Muscle layer of colon (tissue), 2 donors: ENCODE measurements at regions not wholly inside any gene's neighbourhood (a gene's known extent, or its start where the extent isn't known, plus 50 kb on each side); places are given as distances from the start of the nearest gene placed in this dataset.

ENCODE experiments used
- H3K27ac ChIP-seq: one replicate; pipeline ENCODE4 v1.7.0; 2013; ENCODE audit warnings: low read depth, mild to moderate bottlenecking, low read length, moderate library complexity
- H3K27me3 ChIP-seq, 2 donors: one replicate each; pipeline ENCODE4 v1.7.0; 2013; ENCODE audit warnings: low read length in 2 of 2, mild to moderate bottlenecking in 2 of 2; ENCODE audit not compliant: insufficient read depth in 2 of 2, control insufficient read depth in 1 of 2
- H3K36me3 ChIP-seq: one replicate; pipeline ENCODE4 v1.7.0; 2013; ENCODE audit warnings: mild to moderate bottlenecking, low read length; ENCODE audit not compliant: insufficient read depth
- H3K4me1 ChIP-seq: one replicate; pipeline ENCODE4 v1.7.0; 2013; ENCODE audit warnings: mild to moderate bottlenecking, low read length; ENCODE audit not compliant: insufficient read depth
- H3K4me3 ChIP-seq, 2 donors: one replicate each; pipeline ENCODE4 v1.7.0; 2013; ENCODE audit warnings: low read length in 2 of 2, low read depth in 1 of 2, mild to moderate bottlenecking in 1 of 2, moderate library complexity in 1 of 2
- H3K9ac ChIP-seq: one replicate; pipeline ENCODE4 v1.7.0; 2013; ENCODE audit warnings: low read length
- H3K9me3 ChIP-seq: one replicate; pipeline ENCODE4 v1.7.0; 2013; ENCODE audit warnings: mild to moderate bottlenecking, low read length
- donor health status: abdominal sarcoma.
- donor health status: Adenocarcinoma of cecum.

DNA sequence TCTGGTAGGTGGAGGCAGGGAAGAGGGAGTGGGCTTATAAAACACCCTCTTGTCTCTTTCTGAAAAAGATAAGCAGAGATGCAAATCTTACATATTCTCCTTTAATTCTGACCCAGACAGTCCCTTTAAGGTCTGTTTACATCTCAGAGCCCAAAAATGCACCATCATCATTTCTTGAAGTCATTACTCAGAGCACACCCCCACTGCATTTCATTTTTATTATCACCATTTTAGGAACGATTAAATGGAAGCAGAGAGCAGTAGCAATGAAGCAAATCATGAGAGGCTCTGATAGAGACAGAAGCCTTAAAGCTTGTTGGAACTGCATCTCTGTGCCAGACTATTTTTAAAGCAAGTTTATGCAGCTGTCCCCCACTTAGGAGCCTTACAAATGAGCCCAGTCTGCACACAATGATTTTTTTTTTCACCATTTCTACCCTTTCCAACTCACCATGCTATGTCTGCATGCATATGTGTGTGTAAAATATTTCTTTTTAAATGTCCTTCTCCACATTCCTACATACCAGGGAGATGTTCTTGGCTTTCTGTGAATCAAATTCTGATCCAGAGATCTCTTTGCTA, 311.0 kb downstream of the GRIN2B start:
- Histone ChIP-seq H3K4me3 (no peak overlapping the region), H3K9me3 (no peaks in the 10 kb centered on the region), H3K4me1 (peaks cover 6% of the 10 kb centered on the region), H3K27me3 (no peaks in the 10 kb centered on the region), H3K36me3 (no peaks in the 10 kb centered on the region), H3K9ac (no peak overlapping the region), H3K27ac (no peak overlapping the region)

- Histone ChIP-seq H3K9ac (no peak overlapping the region), H3K4me3 (no peak overlapping the region), H3K27me3 (no peaks in the 10 kb centered on the region), H3K27ac (no peak overlapping the region), H3K4me1 (peaks cover 6% of the 10 kb centered on the region), H3K9me3 (no peaks in the 10 kb centered on the region), H3K36me3 (no peaks in the 10 kb centered on the region)
Observed at GRCh38 chr12:13668880-13669279, 312.5 kb downstream of the GRIN2B start.

- H3K4me3 ChIP-seq, result no peak overlapping the region
- H3K4me1 ChIP-seq, result peaks cover 6% of the 10 kb centered on the region
- no peaks in the 10 kb centered on the region for H3K27me3 ChIP-seq
- no peak overlapping the region for H3K9ac ChIP-seq
- no peaks in the 10 kb centered on the region for H3K9me3 ChIP-seq
- no peaks in the 10 kb centered on the region for H3K36me3 ChIP-seq
- H3K27ac ChIP-seq, result no peak overlapping the region
Observed at GRCh38 chr12:13666806-13667205, 314.6 kb downstream of the GRIN2B start.

DNA sequence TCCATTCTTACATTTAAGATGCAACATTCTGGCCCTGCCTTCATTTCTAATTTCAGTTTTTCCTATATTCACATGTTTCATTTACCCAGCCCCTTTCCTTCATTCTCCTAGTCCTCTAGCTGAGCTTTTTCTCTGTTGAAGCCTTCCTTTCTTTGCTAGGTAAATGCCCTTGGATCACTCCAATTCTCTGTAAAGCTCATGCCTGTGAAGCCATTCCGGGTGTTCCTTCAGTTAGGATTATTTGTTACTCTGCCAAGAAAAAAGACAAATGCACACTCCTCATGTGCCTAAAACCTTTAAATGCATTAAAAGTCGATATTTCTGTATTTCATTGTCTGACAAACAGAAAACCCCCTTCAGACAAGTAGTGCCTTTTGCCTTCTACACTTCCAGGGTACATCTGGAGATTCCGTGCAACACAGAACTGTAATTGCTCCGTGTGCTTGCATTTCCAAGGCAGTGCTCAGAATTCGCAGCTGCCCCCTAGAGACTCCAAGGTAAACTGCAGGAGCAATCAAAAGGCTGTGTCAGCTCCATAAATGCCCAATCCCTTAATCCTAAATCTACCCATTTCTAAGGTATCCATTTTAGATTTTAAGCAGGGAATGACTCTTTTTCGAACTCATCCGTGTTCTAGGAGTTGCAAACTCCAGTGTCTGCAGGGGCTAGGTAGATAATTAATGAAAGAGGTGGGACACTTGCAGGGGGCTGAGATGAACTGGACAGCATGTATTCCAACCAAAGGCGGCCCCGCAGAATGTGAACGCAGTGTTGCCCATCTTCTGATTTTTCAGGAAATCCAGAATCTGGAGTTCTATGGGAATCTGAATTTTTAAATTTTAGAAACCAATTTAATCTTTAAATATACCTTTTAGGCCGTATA, 320.2 kb downstream of the GRIN2B start:
- Histone ChIP-seq H3K4me1 (no peaks in the 10 kb centered on the region), H3K36me3 (no peaks in the 10 kb centered on the region), H3K4me3 (no peak overlapping the region), H3K9ac (no peak overlapping the region), H3K27ac (no peak overlapping the region), H3K27me3 (no peaks in the 10 kb centered on the region), H3K9me3 (no peaks in the 10 kb centered on the region)

- Histone ChIP-seq H3K9ac (no peak overlapping the region), H3K9me3 (no peaks in the 10 kb centered on the region)
Observed at GRCh38 chr12:13654456-13654855, 326.9 kb downstream of the GRIN2B start.

DNA sequence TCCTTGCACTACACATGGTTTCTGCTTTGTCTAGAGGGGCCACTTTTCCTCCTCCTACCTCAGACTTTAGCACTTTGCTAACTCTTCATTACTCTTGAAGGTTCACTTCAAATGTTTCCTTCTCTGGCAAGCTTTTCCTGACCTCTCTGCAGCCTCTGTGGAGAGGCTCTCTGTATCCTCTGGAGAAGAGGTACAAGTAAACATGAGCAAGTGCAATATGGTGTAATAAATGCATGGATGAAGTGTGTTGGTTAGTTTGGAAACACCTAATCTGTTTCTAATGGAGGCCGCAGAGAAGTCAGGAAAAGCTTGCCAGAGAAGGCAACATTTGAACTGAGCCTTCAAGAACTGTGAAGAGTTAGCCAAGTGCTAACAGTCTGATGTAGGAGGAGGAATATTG, 329.3 kb downstream of the GRIN2B start:
- H3K36me3 ChIP-seq, result no peaks in the 10 kb centered on the region
- no peaks in the 10 kb centered on the region for H3K27me3 ChIP-seq
- H3K9ac ChIP-seq, result no peak overlapping the region
- no peak overlapping the region for H3K4me3 ChIP-seq
- no peaks in the 10 kb centered on the region for H3K4me1 ChIP-seq
- no peaks in the 10 kb centered on the region for H3K9me3 ChIP-seq
- H3K27ac ChIP-seq, result no peak overlapping the region

More at GRCh38 chr12:13654456-13654855, 326.9 kb downstream of the GRIN2B start:
- Histone ChIP-seq H3K4me1 (no peaks in the 10 kb centered on the region), H3K4me3 (no peak overlapping the region), H3K27me3 (no peaks in the 10 kb centered on the region), H3K36me3 (no peaks in the 10 kb centered on the region), H3K27ac (no peak overlapping the region)

DNA sequence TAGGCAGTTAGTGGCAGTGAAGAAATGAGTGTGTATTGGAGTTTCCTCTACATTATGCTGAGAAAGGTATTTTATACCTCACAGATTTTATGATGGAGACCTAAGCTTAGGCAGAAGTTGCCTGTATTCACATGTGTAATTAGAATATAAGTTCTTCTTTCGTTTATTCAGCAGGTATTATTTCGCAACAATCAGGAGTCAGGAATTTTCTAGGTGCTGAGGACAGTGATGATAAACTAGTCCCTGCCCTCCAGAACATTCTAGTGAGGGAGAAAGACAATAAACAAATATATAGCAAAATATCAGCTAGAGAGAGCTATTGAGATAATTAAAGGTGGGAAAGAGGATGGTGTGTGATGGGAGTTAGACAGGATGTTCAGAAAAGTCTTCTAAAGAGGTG, 345.7 kb downstream of the GRIN2B start:
- Histone ChIP-seq H3K27ac (no peak overlapping the region), H3K36me3 (no peaks in the 10 kb centered on the region), H3K9ac (no peak overlapping the region)

GRCh38 chr12:13631873-13632272, 349.5 kb downstream of the GRIN2B start:
- no peak overlapping the region for H3K9ac ChIP-seq
- H3K9me3 ChIP-seq, result no peaks in the 10 kb centered on the region
- H3K27me3 ChIP-seq, result no peaks in the 10 kb centered on the region
- no peak overlapping the region for H3K4me3 ChIP-seq
- no peak overlapping the region for H3K27ac ChIP-seq
- no peaks in the 10 kb centered on the region for H3K36me3 ChIP-seq
- no peaks in the 10 kb centered on the region for H3K4me1 ChIP-seq

More for the DNA sequence above, 345.7 kb downstream of the GRIN2B start:
- Histone ChIP-seq H3K4me1 (no peaks in the 10 kb centered on the region), H3K9me3 (no peaks in the 10 kb centered on the region), H3K4me3 (no peak overlapping the region), H3K27me3 (no peaks in the 10 kb centered on the region)

DNA sequence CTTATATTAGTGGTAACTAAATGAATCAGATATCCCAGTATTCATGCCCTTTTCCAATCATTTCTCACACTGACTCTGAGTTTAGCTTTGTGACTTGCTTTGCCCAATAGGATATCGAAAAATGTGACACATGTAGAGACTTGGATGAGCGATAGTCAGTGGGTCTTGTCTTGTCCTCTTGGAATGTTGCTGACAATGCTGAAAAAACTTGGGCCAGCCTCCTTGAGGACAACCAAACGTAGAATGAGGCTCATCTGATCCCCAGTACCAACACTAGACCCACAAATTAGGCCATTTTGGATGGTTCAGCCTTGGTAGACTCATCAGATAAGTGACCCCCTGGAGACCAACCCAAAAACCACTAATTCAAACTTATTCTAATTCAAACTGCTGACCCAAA, 351.0 kb downstream of the GRIN2B start:
- H3K9me3 ChIP-seq, result no peaks in the 10 kb centered on the region
- no peaks in the 10 kb centered on the region for H3K4me1 ChIP-seq
- no peak overlapping the region for H3K9ac ChIP-seq
- no peak overlapping the region for H3K27ac ChIP-seq
- H3K27me3 ChIP-seq, result no peaks in the 10 kb centered on the region
- H3K36me3 ChIP-seq, result no peaks in the 10 kb centered on the region
- H3K4me3 ChIP-seq, result no peak overlapping the region

DNA sequence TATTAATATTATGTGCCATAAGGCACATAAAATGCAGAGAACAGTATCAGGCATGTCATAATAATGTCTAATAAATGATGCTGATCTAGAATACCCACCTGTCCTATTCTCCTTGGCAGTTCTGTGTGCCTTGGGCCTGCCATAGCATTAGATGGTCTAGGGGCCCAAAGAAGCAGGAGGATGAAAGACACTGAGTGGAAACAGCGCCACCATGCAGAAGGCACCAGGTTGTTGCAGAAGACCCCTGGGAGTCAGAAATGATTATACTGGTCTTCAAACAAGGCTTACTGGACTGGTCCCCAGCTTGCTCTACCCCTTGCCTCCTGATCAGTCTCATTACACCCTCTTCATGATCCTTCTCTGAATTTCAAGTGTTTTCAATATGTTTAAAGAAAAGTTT, 353.3 kb downstream of the GRIN2B start:
- H3K36me3 ChIP-seq, result no peaks in the 10 kb centered on the region
- H3K9ac ChIP-seq, result no peak overlapping the region
- no peak overlapping the region for H3K27ac ChIP-seq
- H3K4me1 ChIP-seq, result no peaks in the 10 kb centered on the region
- H3K4me3 ChIP-seq, result no peak overlapping the region
- H3K27me3 ChIP-seq, result no peaks in the 10 kb centered on the region
- no peaks in the 10 kb centered on the region for H3K9me3 ChIP-seq

DNA sequence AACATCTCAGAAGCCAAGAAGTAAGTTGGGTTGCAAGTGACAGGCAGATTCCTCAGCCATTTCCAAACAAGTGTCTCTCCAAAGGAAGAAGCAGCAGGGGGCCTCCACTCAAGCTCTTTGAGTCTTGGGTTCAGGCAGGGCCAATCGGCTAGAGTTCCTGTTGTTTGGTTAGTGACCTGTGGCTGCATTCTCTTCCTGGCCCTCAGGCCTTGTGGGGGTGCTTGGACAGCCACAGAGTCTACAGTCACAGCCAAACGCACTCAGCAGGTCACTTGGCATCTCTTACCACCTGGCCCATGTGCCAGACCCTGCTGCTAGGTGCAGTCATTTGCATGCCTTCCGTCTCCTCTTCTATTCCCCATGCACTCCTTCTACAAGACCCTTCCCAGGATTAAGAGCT, 353.9 kb downstream of the GRIN2B start:
- H3K4me3 ChIP-seq, result no peak overlapping the region
- no peaks in the 10 kb centered on the region for H3K36me3 ChIP-seq
- H3K9me3 ChIP-seq, result no peaks in the 10 kb centered on the region
- H3K27ac ChIP-seq, result no peak overlapping the region
- H3K4me1 ChIP-seq, result no peaks in the 10 kb centered on the region
- no peak overlapping the region for H3K9ac ChIP-seq
- no peaks in the 10 kb centered on the region for H3K27me3 ChIP-seq

DNA sequence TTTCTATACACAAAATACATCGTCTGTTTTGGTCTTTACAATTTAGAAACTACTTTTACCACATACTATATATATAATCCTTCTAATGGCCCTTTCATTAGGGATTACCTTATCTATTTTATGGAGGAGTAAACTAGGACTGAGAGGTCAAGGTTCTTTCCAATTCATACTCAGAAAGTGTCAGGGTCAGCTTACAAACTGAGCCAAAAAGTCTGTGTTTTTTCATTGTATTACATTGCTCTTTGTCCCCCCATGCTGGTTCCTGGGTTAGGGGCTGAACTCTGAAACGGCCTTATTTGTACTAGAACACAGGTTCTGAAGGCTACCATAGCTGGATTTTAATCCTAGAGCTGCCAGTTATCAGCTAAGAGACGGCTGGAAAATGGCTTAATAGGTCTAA, 368.1 kb downstream of the GRIN2B start:
- H3K4me1 ChIP-seq, result no peaks in the 10 kb centered on the region
- no peak overlapping the region for H3K27ac ChIP-seq
- H3K9me3 ChIP-seq, result no peaks in the 10 kb centered on the region
- no peak overlapping the region for H3K9ac ChIP-seq
- no peaks in the 10 kb centered on the region for H3K36me3 ChIP-seq
- H3K27me3 ChIP-seq, result no peaks in the 10 kb centered on the region
- no peak overlapping the region for H3K4me3 ChIP-seq
